EH (cell line): ENCODE measurements at regions not wholly inside any gene's neighbourhood (a gene's known extent, or its start where the extent isn't known, plus 50 kb on each side); places are given as distances from the start of the nearest gene placed in this dataset.
"Not testable (repeated sequence)": the region's sequence is repeated elsewhere in the genome, so short reads cannot be mapped to it uniquely, and the experiment has no call there.

Source experiments
- DNase-seq: peaks from one replicate; pipeline ENCODE4 v3.0.0-alpha.2; 2015; ENCODE audit warnings: low read depth

DNA sequence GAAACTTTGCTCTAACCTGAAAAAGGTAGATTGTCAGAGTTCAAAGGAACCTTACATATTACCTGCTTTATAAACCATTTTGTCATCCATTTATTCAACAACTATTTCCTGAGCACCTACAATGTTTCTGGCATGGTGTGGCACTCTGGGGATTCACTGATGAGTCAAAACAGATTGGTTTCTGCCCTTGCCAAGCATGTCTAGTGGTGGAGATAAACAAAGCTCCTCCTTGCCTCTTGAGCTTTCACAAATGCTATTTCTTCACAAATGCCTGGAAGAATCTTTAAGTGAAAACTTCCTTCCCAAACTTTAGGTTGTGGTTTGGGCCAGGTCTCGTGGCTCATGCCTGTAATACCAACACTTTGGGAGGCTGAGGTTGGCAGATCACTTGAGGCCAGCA, 85.1 kb upstream of the RELN start:
- no peak for DNase-seq

DNA sequence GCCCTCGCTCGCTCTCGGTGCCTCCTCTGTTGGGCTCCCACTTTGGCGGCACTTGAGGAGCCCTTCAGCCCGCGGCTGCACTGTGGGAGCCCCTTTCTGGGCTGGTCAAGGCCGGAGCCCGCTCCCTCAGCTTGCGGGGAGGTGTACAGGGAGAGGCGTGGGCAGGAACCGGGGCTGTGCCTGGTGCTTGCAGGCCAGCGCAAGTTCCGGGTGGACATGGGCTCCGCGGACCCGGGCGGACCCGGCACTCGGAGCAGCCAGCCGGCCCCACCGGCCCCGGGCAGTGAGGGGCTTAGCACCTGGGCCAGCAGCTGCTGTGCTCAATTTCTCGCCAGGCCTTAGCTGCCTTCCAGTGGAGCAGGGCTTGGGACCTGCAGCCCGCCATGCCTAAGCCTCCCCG, 82.2 kb upstream of the RELN start:
- not testable (repeated sequence) for DNase-seq

- DNase-seq = no peak
Measured at GRCh38 chr7:104065491-104065890, 76.0 kb upstream of the RELN start.

DNA sequence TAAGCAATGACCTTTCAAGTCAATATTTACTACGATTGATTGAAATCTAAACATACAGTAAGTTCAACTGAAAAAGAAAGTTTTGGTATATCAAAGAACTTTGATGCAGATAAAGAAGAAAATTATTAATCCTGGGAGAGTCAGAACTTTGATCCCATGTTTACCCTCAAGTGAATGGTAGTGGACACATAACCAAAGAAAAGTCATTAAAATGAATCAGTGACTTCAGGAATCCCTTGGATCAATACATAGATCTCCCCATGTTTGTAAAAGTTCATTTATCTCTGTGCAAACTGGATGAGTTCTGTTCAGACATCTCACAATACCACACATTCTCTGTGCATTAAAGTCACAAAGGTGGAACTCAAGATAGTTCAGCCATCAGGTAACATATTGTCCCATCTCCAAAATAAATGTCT, 75.5 kb upstream of the RELN start:
- no peak for DNase-seq

- not testable (repeated sequence) for DNase-seq
Measured at GRCh38 chr7:104063797-104064196, 74.3 kb upstream of the RELN start.

DNA sequence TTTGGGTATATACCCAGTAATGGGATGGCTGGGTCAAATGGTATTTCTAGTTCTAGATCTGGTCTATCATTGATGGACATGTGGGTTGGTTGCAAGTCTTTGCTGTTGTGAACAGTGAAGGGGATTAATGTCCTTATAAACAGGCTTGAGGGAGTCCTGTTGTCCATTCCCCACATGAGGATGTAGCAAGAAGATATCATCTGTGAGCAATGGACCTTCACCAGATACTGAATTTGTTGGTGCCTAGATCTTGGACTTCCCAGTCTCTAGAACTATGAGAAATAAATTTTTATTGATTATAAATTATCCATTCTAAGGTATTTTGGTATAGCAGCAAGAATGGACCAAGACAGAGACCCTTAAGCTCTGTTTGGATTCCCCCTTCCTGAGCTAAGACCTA, 72.2 kb upstream of the RELN start:
- no peak for DNase-seq

GRCh38 chr7:104059837-104060236, 70.4 kb upstream of the RELN start:
- DNase-seq = not testable (repeated sequence)

DNA sequence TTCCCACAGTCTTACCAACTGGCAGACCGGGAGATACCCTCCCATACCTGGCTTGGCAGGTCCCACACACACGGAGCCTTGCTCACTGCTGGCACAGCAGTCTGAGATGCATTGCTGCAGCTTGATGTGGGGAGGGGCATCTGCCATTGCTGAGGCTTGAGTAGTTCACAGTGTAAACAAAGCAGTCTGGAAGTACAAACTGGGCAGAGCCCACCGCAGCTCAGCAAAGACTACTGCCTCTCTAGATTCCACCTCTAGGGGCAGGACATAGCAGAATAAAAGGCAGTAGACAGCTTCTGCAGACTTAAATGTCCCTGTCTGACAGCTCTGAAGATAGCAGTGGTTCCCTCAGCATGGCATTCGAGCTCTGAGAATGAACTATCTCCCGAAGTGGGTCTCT, 69.6 kb upstream of the RELN start:
- DNase-seq = no peak

DNA sequence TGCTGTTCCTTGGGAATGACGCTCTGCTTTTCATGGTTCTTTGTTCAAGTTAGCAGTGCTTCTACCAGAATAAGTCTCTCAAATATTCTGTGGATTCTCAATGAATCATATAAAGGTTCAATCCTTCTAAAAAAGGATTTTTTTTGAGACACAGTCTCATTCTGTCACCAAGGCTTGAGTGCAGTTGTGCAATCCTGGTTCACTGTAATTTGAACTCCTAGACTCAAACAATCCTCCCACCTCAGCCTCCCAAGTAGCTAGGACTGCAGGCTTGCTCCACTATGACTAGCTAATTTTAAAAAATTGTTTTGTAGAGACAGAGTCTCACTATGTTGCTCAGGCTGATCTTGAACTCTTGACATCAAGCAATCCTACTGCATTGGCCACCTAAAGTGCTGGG, 64.9 kb upstream of the RELN start:
- no peak for DNase-seq

DNA sequence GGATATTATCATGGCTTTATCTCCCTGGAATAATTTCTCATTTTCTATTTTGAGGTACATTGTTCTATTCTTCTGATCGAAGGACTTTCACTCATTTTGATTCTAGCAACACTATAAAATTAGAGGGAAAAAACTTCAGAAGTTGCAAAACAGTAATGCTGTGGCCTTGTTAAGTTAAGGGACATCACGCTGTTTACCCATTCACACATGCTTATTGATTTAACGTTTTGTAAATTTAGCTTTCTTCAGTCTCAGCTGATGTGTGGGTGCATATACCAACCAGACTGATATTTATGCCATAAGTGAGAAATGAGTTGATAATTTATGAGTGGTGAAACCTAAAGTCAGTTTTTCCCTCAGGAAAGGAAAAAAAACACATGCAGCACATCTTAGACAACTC, 63.5 kb upstream of the RELN start:
- no peak for DNase-seq

- no peak for DNase-seq
Measured at GRCh38 chr7:104048055-104048454, 58.6 kb upstream of the RELN start.

GRCh38 chr7:104045183-104045582, 55.7 kb upstream of the RELN start:
- peak; percentile 3 for DNase-seq

DNA sequence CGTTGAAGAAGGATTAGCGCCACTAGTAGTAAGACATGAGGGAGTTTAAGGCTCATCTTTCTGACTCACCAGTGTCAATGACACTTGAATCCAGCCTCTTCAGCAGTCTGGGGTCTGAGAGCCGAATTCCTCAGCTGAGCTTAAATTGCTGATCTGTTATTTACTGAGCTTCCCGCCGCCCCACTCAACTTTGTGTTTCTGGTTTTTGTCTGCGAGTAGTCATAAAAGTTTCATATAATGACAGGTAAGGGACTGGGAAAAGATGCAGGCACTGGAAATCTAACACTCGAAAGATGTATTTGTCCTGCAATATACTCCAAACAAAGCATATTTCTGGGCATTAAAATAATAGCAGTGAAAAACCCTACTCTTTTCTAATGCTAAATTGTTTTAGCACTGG, 51.2 kb upstream of the RELN start:
- no peak for DNase-seq

DNA sequence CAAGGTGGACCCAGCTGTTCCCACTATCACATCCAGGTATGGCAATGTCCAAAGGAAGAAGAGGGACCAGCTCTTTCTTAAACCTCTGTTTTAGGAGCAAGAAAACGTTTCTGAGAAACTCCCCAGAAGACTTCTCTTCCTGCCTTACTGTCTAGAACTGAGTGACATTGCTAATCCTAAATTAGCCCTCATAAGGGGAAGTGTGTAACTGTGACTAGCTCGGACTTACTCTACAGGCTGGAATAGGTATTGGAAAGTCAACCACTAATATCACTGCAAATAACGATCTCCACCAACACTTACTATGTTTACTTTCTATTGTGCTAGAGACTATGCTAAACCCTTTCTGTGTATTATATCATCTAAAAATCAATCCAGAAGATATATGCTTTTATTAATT, 49.9 kb upstream of the RELN start:
- DNase-seq = no peak
